Dermis blood vessel endothelial cell (primary cell): ENCODE measurements at regions not wholly inside any gene's neighbourhood (a gene's known extent, or its start where the extent isn't known, plus 50 kb on each side); places are given as distances from the start of the nearest gene placed in this dataset.
A peak's percentile ranks its signal among the peaks of the same experiment; 100 is the strongest.

ENCODE experiments used
- DNase-seq: peaks from one replicate; pipeline ENCODE4 v3.0.0; 2010

DNA sequence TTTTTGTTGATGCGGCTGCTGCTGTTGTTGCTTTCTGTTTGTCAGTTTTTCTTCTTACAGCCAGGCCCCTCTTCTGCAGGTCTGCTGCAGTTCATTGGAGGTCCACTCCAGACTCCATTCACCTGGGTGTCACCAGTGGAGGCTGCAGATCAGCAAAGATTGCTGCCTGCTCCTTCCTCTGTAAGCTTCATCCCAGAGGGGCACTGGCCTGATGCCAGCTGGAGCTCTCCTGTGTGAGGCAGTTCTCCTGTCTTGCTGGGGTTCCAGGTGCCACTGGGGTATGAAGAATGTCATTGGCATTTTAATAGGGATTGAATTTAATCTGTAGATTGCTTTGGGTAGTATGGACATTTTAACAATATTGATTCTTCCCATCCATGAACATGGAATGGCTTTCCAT lies 308.5 kb upstream of the MEOX2 start:
- no peak for DNase-seq

GRCh38 chr7:15989194-15989593 lies 302.7 kb upstream of the MEOX2 start:
- no peak for DNase-seq

DNA sequence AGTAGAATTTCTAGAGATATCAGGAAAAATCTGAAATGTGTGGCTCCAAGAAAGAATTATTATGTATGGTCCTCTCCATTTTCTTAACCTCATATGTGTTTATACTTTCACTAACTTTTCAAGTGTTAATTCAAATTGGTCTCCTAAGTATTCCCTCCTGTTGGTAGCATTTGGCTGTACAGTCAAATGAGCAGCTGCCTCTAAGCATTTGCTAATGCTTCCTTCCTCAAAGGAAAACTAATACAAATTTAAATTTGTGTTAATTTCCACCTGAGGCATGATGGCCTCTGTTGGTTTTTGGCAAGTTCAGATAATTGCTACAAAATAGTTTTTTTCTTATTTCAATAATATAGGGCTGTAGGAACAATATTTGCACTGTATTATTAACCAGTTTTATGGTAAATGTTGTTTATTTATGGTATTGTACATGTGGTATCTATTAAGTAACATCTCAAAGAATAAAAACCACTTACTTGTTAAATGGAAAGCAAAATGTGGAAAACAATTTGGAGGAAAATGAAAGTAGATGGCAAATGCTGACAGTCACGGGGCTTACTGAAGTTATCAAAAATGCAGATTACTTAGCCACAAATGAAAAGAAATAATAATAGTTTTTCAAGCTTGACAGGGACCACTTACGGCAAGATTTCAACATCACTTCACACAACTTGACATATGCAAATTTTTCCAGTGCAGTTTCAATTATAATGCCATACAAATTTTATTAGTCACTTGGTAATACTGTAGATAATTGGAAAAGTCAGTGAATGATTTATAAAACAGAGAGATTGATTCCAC lies 299.3 kb upstream of the MEOX2 start:
- peak; percentile 3 for DNase-seq

DNA sequence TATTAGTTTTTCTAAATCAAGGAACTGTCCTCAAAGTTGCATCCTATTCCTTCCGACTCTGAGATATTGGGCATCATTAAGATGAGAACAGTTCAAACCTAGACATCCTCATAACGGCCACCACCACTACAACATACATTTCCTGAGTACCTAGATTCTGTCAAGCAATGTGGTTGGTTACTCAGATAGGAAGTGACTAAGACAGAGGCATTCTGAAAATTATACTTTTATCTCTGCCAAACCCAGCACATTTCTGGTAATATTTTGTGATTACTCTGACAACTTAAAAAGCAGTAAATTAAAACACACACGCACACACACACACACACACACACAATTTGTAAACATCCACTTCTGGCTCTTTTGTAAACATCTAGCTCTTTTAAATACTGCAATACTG lies 291.2 kb upstream of the MEOX2 start:
- peak; percentile 59 for DNase-seq

GRCh38 chr7:15972862-15973275 lies 286.4 kb upstream of the MEOX2 start:
- DNase-seq, result peak; percentile 85

GRCh38 chr7:15967551-15967950 lies 281.1 kb upstream of the MEOX2 start:
- no peak for DNase-seq

GRCh38 chr7:15967121-15967520 lies 280.6 kb upstream of the MEOX2 start:
- DNase-seq, result no peak

DNA sequence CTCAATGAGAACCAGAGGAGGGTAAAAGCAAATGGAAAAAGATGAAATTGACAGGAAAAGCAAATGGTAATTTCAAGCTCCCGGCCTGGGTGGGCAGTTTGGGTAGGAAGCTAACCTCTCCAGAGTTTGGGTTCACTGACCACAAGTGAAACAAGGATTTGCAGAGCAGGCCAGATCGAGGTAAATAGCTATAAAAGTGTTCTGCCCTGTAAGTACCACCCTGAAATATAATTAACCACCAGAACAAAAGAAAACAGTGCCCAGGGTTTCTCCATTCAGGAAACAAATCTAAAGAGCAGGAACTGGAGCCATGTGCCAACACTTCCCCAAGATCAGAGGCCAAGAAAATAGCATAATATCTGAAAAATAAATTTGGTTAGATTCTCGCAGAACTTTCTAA lies 276.7 kb upstream of the MEOX2 start:
- peak; percentile 63 for DNase-seq

DNA sequence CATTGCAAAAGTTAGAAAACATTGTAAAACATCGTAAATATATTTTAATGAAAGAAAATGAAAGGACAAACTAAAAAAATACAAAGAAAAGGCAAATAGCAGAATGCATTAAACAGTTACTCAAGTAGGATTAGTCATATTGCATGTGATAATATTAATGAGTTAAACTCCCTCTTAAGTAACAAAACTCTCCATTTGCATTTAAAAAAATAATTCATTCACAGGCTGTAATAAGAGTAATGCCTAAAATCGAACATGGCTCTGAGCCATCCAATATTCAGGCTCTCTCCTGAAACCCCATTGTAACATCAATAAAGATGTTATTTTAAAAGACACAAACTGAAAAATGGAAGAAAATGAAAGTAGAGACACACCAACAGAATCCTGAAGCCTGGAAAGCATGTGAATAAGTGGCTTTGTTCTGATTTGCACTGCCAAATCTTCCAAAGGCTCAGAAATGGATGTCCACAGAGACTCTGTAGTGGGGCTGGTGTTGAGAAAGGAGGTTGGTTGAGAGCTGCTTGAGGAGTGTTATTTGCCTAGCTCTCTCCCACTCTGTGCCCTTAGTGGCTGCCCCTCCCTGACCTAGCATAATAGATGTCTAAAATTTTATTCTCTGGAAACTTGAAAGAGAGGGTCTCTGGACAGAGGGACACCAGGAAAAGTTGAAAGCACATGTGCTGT lies 268.3 kb upstream of the MEOX2 start:
- no peak for DNase-seq

- DNase-seq, result no peak
Measured at GRCh38 chr7:15950299-15950698, 263.8 kb upstream of the MEOX2 start.

- DNase-seq, result no peak
Measured at GRCh38 chr7:15947754-15948153, 261.3 kb upstream of the MEOX2 start.

DNA sequence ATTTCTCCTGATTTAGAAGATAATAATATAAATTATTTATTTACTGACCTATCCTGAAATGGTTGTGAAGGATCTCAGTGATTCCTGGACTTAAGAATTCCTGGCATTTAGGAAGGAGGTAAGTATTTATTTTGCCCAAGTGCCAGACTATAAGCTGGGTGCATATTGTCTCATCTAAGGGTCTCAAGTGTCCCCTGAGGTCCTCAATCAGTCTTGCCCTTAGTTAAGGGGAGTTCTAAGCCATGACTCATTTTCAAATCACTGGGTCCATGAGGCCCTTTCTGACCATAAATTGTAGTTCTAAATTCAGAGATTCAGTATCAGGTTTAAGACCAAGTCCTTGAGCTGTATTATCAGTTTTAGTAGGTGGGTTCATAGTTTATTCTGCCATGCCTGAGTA lies 251.6 kb upstream of the MEOX2 start:
- DNase-seq, result no peak

DNA sequence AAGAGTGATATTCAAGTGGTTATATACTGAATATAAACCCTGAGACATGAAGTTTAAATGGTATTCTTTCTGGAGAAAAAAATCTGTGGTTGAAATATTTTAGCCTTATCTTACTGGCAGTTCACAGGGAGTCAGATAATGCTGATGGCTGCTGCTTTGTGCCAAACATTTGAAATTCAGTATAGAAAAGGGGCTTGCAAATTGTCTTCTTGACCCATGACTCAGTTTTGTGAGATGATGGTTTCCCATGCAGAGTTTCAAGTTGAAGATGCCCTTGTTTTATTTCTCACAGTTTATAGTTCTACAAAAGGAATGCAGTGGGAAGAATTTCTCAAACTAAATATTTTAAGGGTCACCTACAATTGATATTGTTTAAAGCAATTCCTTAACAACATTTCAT lies 251.1 kb upstream of the MEOX2 start:
- DNase-seq, result no peak

DNA sequence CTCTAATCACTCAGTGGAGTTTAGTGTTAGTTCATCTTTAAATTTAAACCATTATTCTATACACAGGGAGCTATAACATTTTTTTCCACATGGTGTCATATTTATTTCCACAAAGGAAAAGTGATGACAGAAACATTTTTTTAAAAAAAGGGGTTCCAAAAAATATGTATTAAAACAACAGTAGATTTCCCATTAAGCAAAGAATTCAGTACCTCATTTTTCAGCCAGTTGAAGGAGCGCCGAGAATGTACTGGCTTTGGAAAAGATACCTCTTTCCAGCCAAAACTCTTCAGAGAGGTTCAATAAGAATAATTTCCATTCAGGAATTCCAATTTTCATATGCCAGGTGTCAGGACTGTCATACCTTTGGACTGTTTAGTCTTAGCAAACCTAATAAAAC lies 250.5 kb upstream of the MEOX2 start:
- no peak for DNase-seq

DNA sequence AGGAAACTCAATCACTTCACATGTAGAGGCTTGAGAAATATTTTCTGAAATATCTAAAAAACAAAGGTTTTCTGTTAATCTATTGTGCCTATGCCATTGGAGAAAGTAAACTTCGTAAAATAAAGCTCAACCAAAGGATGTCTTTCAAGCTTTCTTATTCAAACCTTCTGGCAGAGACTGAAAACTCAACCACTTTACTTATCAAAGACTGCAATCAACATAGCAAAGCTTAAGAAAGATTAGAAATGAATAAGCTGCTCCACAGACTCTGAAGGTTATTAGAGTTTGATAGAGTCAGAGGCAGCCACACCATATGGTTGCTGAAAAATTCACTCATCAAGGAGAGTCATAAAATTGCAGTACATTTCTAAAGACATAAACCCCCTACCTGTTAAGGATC lies 245.8 kb upstream of the MEOX2 start:
- DNase-seq, result no peak

DNA sequence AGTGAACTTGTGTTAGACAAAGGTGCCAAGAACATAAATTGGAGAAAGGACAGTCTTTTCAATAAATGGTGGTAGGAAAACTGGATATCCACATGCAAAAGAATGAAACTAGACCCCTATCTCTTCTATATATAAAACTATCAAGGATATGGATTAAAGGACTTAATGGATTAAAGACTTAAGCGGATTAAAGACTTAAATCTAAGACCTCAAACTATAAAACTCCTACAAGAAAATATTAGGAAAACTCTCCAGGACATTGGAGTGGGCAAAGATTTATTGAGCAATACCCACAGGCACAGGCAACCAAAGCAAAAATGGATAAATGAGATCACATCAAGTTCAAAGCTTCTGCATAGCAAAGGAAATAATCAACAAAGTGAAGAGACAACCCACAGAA lies 242.9 kb upstream of the MEOX2 start:
- DNase-seq, result no peak

DNA sequence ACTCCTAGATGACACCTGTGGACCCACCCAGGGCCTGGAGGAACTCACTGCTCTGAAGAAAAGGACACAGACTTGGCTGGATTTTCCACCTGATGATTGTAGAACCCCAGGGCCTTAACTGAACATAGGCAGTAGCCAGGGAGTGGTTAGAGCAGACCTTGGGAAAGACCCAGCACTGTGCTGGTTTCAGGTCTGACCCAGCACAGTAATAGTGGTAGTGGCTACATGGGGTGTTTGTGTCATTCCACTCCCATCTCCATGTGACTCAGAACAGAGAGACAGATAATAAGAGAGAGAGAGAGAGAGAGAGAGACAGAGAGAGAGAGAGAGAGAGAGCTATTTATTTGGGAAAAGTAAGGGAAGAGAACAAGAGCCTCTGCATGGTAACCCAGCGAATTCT lies 239.1 kb upstream of the MEOX2 start:
- DNase-seq, result no peak

- no peak for DNase-seq
Measured at GRCh38 chr7:15924910-15925309, 238.4 kb upstream of the MEOX2 start.

GRCh38 chr7:15922002-15922401 lies 235.5 kb upstream of the MEOX2 start:
- DNase-seq, result peak; percentile 13

GRCh38 chr7:15921576-15921975 lies 235.1 kb upstream of the MEOX2 start:
- peak; percentile 53 for DNase-seq

DNA sequence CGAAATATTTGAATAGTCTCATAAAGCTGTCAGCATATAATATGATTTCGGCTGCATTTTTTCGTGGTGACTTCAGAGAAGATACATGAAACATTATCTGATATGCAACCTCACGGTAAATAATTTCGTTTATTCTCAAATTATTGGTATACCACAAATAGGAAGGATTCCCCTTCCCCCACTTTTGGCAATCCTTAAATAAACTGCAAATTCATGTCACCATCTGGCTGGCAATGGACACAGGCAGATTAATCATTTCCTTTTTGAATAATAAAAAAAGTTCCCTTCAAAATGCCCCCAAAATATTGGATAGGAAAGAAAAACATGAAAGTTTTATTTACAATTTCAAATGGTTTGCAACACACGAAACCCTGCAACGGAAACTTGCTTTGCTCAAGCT lies 234.5 kb upstream of the MEOX2 start:
- DNase-seq, result peak; percentile 67

GRCh38 chr7:15916681-15917380 lies 230.3 kb upstream of the MEOX2 start:
- no peak for DNase-seq

DNA sequence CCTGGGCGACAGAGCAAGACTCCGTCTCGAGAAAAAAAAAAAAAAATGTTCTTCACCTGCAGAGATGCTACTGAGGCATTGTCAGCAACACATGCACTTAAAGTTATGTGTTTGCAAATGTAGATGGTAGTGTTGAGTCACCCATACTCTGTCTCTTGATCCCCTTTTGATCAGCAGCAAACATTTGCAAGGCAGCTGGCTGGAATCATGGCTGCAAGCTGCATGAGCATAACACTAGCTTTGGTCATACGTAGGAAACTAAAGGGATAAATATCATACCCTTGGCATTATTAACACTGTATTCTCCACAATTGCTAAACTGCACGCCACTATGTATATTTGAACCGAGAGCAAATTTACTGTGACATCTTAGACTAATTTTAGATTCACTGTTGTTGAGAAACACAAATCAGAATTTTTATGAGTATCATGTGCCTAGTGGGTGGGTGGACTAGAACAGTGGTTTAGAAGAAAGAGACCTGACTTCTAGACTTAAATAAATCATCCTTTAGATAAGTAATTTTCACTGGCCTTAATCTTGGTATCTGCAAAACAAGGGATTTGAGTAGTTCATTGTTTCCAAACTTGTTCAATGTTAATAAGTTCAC lies 229.3 kb upstream of the MEOX2 start:
- DNase-seq, result no peak
